ENCODE measurements at regions not wholly inside any gene's neighbourhood (a gene's known extent, or its start where the extent isn't known, plus 50 kb on each side); places are given as distances from the start of the nearest gene placed in this dataset.

DNA sequence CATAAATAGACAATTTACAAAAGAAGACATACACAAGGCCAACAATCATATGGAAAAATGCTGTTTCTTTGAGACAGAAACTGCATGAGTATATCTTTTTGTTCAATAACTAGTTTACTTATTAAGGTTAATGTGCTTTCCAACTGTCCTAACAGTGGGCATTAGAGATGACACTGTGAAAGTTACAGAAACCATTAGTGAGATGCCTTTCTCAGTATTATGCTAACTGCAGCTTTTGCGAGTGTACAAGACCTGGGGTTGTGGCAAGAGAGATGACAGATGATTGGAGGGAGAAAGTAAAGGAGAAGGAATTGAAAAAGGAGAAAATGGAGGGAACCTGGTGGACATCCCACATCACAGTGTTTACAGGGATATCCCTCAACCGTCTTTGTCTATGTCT, 640.5 kb downstream of the ZPLD1 start:
- ChIA-PET CTCF (no interaction called here), POLR2A (no interaction called here)
- no peaks in the 10 kb centered on the region for H3K36me3 ChIP-seq (ENCODE audit: control insufficient read depth, insufficient read depth, low read length)
- H3K27me3 ChIP-seq (ENCODE audit: control insufficient read depth, insufficient read depth, low read length): no peaks in the 10 kb centered on the region
- TF ChIP-seq, protein P1, sequence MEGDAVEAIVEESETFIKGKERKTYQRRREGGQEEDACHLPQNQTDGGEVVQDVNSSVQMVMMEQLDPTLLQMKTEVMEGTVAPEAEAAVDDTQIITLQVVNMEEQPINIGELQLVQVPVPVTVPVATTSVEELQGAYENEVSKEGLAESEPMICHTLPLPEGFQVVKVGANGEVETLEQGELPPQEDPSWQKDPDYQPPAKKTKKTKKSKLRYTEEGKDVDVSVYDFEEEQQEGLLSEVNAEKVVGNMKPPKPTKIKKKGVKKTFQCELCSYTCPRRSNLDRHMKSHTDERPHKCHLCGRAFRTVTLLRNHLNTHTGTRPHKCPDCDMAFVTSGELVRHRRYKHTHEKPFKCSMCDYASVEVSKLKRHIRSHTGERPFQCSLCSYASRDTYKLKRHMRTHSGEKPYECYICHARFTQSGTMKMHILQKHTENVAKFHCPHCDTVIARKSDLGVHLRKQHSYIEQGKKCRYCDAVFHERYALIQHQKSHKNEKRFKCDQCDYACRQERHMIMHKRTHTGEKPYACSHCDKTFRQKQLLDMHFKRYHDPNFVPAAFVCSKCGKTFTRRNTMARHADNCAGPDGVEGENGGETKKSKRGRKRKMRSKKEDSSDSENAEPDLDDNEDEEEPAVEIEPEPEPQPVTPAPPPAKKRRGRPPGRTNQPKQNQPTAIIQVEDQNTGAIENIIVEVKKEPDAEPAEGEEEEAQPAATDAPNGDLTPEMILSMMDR (IDR thresholded peaks at IDR 0.05; ENCODE audit: insufficient read depth, low read depth, low read length): no peak
- DNase-seq (ENCODE audit: low read depth): no peak
- H3K4me3 ChIP-seq (ENCODE audit: low read depth, low read length): no peak overlapping the region

DNA sequence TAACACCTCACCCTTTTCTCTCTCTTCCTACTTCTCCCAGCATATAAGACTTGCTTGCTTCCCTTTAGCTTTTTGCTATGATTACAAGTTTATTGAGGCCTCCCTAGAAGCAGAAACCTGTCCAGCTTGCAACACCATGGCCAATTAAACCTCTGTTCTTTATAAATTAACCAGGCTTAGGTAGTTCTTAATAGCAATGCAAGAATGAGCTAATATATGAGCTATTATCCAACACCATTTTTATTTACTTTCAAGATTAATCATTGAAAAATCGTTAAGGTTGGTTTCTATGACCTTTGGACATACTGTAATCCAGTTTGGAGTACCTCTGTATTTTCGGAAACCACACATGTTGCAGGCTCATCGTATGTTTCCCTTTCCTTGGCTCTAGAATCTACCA, 643.1 kb downstream of the ZPLD1 start:
- Histone ChIP-seq H3K36me3 (ENCODE audit: control insufficient read depth, insufficient read depth, low read length) (no peaks in the 10 kb centered on the region), H3K27me3 (ENCODE audit: control insufficient read depth, insufficient read depth, low read length) (no peaks in the 10 kb centered on the region), H3K4me3 (ENCODE audit: low read depth, low read length) (no peak overlapping the region)
- ChIA-PET POLR2A (no interaction called here), CTCF (no interaction called here)
- TF ChIP-seq, protein P1 (IDR thresholded peaks at IDR 0.05; ENCODE audit: insufficient read depth, low read depth, low read length): no peak
- DNase-seq (ENCODE audit: low read depth): no peak

DNA sequence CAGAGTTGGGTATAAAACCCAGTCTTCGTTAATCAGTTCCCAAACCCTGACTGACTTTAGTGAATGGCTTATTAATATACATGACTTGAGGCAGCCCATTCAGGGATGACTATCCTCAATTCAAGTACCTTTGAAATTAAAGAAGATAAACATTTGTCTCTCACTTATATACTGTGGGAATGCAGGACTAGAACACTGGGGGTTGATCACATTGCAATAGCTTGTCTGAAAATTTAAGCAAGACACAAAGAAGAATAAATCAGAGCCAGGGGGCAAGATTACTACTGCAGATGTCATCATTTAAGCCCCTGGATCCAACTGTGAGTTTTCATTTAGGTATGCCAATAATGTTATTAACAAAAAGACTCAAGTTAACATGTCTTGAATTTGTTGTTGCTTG, 647.7 kb downstream of the ZPLD1 start:
- Histone ChIP-seq H3K27me3 (ENCODE audit: control insufficient read depth, insufficient read depth, low read length) (no peaks in the 10 kb centered on the region), H3K4me3 (ENCODE audit: low read depth, low read length) (no peak overlapping the region), H3K36me3 (ENCODE audit: control insufficient read depth, insufficient read depth, low read length) (no peaks in the 10 kb centered on the region)
- TF ChIP-seq, protein P1 (IDR thresholded peaks at IDR 0.05; ENCODE audit: insufficient read depth, low read depth, low read length): no peak
- no peak for DNase-seq (ENCODE audit: low read depth)
- ChIA-PET POLR2A (no interaction called here), CTCF (no interaction called here)

DNA sequence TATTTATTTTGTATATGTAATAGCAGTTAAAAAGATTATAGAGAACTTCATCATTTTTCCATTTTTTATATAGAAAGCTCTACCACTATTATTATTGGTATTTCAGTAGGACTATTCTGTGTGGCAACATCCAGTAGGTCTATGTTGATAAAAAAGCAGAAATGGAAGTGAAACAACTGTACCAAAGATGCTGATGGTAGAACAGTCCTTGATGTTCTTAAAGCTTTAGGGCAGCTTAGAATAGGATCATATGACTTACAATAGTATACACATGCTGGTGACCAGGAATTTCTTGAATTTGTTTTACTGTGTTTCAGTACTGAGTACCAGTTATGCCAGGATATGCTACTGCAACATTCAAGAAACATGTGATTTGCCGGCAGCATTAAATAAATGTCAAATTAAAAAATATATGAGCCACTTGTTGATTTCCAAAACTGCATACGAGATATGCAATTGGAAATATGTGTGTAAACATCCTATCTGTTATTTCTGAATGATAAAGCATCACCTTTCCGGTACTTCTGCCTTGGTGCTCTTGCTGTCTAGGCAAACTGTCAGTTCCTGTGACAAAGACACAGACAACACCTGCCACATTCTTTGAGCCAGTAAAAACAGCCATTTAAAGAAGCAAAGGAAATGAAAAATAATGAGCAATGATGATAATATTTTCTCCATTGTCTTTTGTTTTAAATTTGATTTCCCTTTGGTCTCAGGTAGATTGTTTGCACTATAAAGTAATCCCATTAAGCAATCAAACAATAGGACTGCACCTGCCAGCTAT, 649.2 kb downstream of the ZPLD1 start:
- TF ChIP-seq, protein P1 (IDR thresholded peaks at IDR 0.05; ENCODE audit: insufficient read depth, low read depth, low read length): no peak
- Histone ChIP-seq H3K27me3 (ENCODE audit: control insufficient read depth, insufficient read depth, low read length) (no peaks in the 10 kb centered on the region), H3K4me3 (ENCODE audit: low read depth, low read length) (no peak overlapping the region), H3K36me3 (ENCODE audit: control insufficient read depth, insufficient read depth, low read length) (no peaks in the 10 kb centered on the region)
- ChIA-PET POLR2A (no interaction called here), CTCF (no interaction called here)
- no peak for DNase-seq (ENCODE audit: low read depth)

DNA sequence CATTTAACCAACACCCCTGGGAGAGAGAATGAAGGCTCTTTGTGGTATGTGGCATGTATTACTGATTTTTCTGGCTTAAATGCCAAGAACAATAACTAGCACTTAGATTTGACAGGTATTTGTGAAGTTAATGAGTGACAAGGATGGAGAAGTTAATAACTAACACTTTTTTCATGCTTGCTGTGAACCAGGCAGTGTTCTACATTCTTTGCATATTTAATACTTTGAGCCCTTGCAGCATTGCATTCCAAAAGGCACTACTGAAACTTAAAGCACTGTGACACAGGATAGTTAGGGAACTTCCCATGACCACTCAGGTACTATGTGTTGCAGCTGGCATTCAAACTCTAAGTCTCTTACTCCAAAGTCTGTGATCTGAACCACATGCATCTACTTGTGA, 650.6 kb downstream of the ZPLD1 start:
- DNase-seq (ENCODE audit: low read depth): no peak
- POLR2A ChIA-PET: no interaction called here
- H3K36me3 ChIP-seq (ENCODE audit: control insufficient read depth, insufficient read depth, low read length): no peaks in the 10 kb centered on the region
- CTCF ChIA-PET: no interaction called here
- H3K27me3 ChIP-seq (ENCODE audit: control insufficient read depth, insufficient read depth, low read length): no peaks in the 10 kb centered on the region
- TF ChIP-seq, protein P1 (IDR thresholded peaks at IDR 0.05; ENCODE audit: insufficient read depth, low read depth, low read length): no peak
- H3K4me3 ChIP-seq (ENCODE audit: low read depth, low read length): no peak overlapping the region

All from BJ (cell line).